Panc1 (cell line): ENCODE measurements at regions not wholly inside any gene's neighbourhood (a gene's known extent, or its start where the extent isn't known, plus 50 kb on each side); places are given as distances from the start of the nearest gene placed in this dataset.

Experiments used
- CTCF ChIP-seq: fragments of 450-650 bp; IDR thresholded peaks from 2 replicates; pipeline ENCODE4 v1.5.1; 2017; ENCODE audit warnings: mild to moderate bottlenecking
- POLR2AphosphoS5 ChIP-seq: IDR thresholded peaks from 2 replicates; pipeline ENCODE4 v1.6.1; 2012; ENCODE audit warnings: mild to moderate bottlenecking, low read depth, low read length, moderate library complexity
- SIN3A ChIP-seq: IDR thresholded peaks from 2 replicates; pipeline ENCODE4 v1.6.1; 2012; ENCODE audit warnings: low read depth, mild to moderate bottlenecking, low read length, moderate library complexity, borderline replicate concordance; ENCODE audit not compliant: insufficient read depth

DNA sequence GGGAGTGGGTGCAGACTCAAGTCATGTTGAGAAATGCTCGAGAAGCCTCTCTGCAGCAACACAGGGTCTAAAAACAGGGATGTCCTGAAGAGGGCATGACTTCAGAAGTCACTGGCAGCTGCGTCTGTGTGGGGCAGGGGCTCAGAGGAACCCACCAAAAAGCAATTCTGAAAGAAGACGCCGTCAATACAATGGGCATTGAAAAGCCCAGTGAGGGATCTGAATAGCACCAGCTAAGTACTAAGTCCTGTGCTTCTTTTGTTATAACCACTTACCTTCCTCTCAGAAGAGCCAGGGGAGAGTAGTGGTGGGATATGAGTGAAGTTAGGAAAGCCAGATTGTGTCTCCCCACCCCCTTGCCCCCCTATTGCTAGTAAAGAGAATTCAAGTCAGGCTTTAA lies 137.2 kb downstream of the INHBA start:
- TF ChIP-seq CTCF (no peak), SIN3A (no peak), POLR2AphosphoS5 (no peak)
